HCT116 (cell line): ENCODE measurements at regions not wholly inside any gene's neighbourhood (a gene's known extent, or its start where the extent isn't known, plus 50 kb on each side); places are given as distances from the start of the nearest gene placed in this dataset.

ENCODE experiments used
- ATAC-seq: fragments of 200-7000 bp; cut with Tn5 transposase; 2 replicates; pipeline ENCODE4 v1.9.1; 2020; ENCODE audit warnings: mild to moderate bottlenecking, moderate library complexity
- BruUV-seq: library from RNA; stranded (reverse); fragments of 400-500 nt; replicated peaks from 2 replicates; lab custom pipeline; 2021; lab: Mats Ljungman, UMichigan
- CTCF ChIA-PET: fragments of 300-600 bp; sonication (Branson Sonifier 250); formaldehyde crosslinking; loops from one replicate; lab custom pipeline; 2021; ENCODE audit warnings: antibody characterized with exemption; lab: Charles Lee
- POLR2A ChIA-PET: fragments of 300-600, 350-600 bp; sonication (Branson Sonifier 250); formaldehyde crosslinking; loops from one replicate; lab custom pipeline; 2021; ENCODE audit warnings: antibody characterized with exemption; lab: Charles Lee
- RAD21 ChIA-PET, 2 experiments: fragments of 300-600 bp; sonication (Branson Sonifier 250); formaldehyde crosslinking; loops; one replicate each; lab custom pipeline; 2023; ENCODE audit warnings: low total read pairs in 2 of 2; ENCODE audit not compliant: uncharacterized antibody in 2 of 2, unreplicated experiment in 2 of 2, low non-redundant PET in 1 of 2; lab: Charles Lee
- DNase-seq: peaks from one replicate; pipeline ENCODE4 v3.0.0-alpha.2; 2010; ENCODE audit warnings: low read depth, low spot score
- H2AFZ ChIP-seq: fragments of 200-600 bp; shearing (Covaris generic), sonication (generic); 2 replicates; pipeline ENCODE4 v1.6.1; 2017; ENCODE audit warnings: low read depth, mixed run types, mixed read lengths, antibody characterized with exemption, low read length; ENCODE audit not compliant: poor library complexity, severe bottlenecking
- H3K27ac ChIP-seq: 2 replicates; pipeline ENCODE4 v1.5.1; 2012; ENCODE audit warnings: low read depth, low read length
- H3K27me3 ChIP-seq: fragments of 200-600 bp; sonication (generic); 2 replicates; pipeline ENCODE4 v1.6.1; 2016; ENCODE audit warnings: mixed run types, low read length, mixed read lengths; ENCODE audit not compliant: insufficient read depth
- H3K36me3 ChIP-seq, 2 experiments: fragments of 200-500 bp in 1 of 2; fragments of 200-600 bp in 1 of 2; sonication (Bioruptor generic) in 1 of 2; sonication (generic) in 1 of 2; 2 replicates each; pipeline versions ENCODE4 v1.5.1 to v1.6.1; 2014 to 2016; ENCODE audit warnings: low read length in 2 of 2, inconsistent platforms in 1 of 2, mixed read lengths in 1 of 2, mixed run types in 1 of 2; ENCODE audit not compliant: insufficient read depth in 2 of 2, control insufficient read depth in 1 of 2
- H3K4me1 ChIP-seq, 2 experiments: fragments of 200-600 bp in 1 of 2; sonication (generic) in 1 of 2; 2 replicates each; pipeline versions ENCODE4 v1.5.1 to v1.6.1; 2012 to 2017; ENCODE audit warnings: low read length in 2 of 2, inconsistent platforms in 1 of 2, mild to moderate bottlenecking in 1 of 2, mixed read lengths in 1 of 2, mixed run types in 1 of 2, moderate library complexity in 1 of 2; ENCODE audit not compliant: insufficient read depth in 2 of 2, control insufficient read depth in 1 of 2
- H3K4me2 ChIP-seq: fragments of 200-600 bp; sonication (generic); 2 replicates; pipeline ENCODE4 v1.6.1; 2017; ENCODE audit warnings: mixed run types, low read length, mixed read lengths
- H3K4me3 ChIP-seq, 2 experiments: fragments of 200-600 bp in 1 of 2; sonication (generic) in 1 of 2; replicated peaks in 1 of 2; 2 replicates each; pipeline ENCODE4 v1.5.1; 2011 to 2016; ENCODE audit warnings: low read length in 2 of 2, control low read depth in 1 of 2, low read depth in 1 of 2, mild to moderate bottlenecking in 1 of 2, mixed read lengths in 1 of 2, mixed run types in 1 of 2
- H3K79me2 ChIP-seq: fragments of 200-600 bp; sonication (generic); 2 replicates; pipeline ENCODE4 v1.6.1; 2017; ENCODE audit warnings: mild to moderate bottlenecking, mixed run types, low read length, moderate library complexity, mixed read lengths; ENCODE audit not compliant: insufficient read depth
- H3K9ac ChIP-seq: fragments of 200-600 bp; sonication (generic); 2 replicates; pipeline ENCODE4 v1.6.1; 2016; ENCODE audit warnings: low read length, mixed read lengths
- H3K9me2 ChIP-seq: fragments of 200-600 bp; sonication (generic), shearing (Covaris generic); 2 replicates; pipeline ENCODE4 v1.6.1; 2017; ENCODE audit warnings: mixed run types, mild to moderate bottlenecking, moderate library complexity; ENCODE audit not compliant: insufficient read depth
- H3K9me3 ChIP-seq, 2 experiments: fragments of 200-500 bp in 1 of 2; fragments of 200-600 bp in 1 of 2; sonication (Bioruptor generic) in 1 of 2; sonication (generic) in 1 of 2; 2 replicates each; pipeline ENCODE4 v1.6.1; 2014 to 2017; ENCODE audit warnings: low read length in 2 of 2, mixed read lengths in 2 of 2, inconsistent platforms in 1 of 2, low read depth in 1 of 2, mild to moderate bottlenecking in 1 of 2, mixed run types in 1 of 2, moderate library complexity in 1 of 2; ENCODE audit not compliant: control insufficient read depth in 1 of 2, insufficient read depth in 1 of 2
- H4K20me1 ChIP-seq: fragments of 200-600 bp; sonication (generic), shearing (Covaris generic); 2 replicates; pipeline ENCODE4 v1.6.1; 2017; ENCODE audit warnings: mixed run types, mild to moderate bottlenecking, moderate library complexity; ENCODE audit not compliant: insufficient read depth
- CBX3 ChIP-seq: IDR thresholded peaks from 2 replicates; pipeline ENCODE4 v1.6.1; 2012; ENCODE audit warnings: low read depth
- EGR1 ChIP-seq: IDR thresholded peaks from 2 replicates; pipeline ENCODE4 v1.6.1; 2012; ENCODE audit warnings: low read depth
- ELF1 ChIP-seq: IDR thresholded peaks from 2 replicates; pipeline ENCODE4 v1.6.1; 2012; ENCODE audit warnings: low read depth, borderline replicate concordance
- EZH2 ChIP-seq: fragments of 200-600 bp; sonication (generic); IDR thresholded peaks from 2 replicates; pipeline ENCODE4 v1.6.1; 2017; ENCODE audit warnings: antibody characterized with exemption, mixed run types
- EZH2phosphoT487 ChIP-seq: fragments of 200-600 bp; IDR thresholded peaks from 2 replicates; pipeline ENCODE4 v1.6.1; 2018; ENCODE audit warnings: antibody characterized with exemption, borderline replicate concordance
- MAX ChIP-seq: IDR thresholded peaks from 2 replicates; pipeline ENCODE4 v1.6.1; 2012
- POLR2A ChIP-seq: IDR thresholded peaks from 2 replicates; pipeline ENCODE4 v1.7.0; 2011; ENCODE audit warnings: borderline replicate concordance; ENCODE audit not compliant: insufficient read depth, insufficient read length; ENCODE audit errors: extremely low read depth
- POLR2AphosphoS5 ChIP-seq: IDR thresholded peaks from 2 replicates; pipeline ENCODE4 v1.6.1; 2011; ENCODE audit warnings: mild to moderate bottlenecking, low read depth, low read length, moderate library complexity
- REST ChIP-seq: IDR thresholded peaks from 2 replicates; pipeline ENCODE4 v1.6.1; 2012; ENCODE audit warnings: low read depth
- SIN3A ChIP-seq: IDR thresholded peaks from 2 replicates; pipeline ENCODE4 v1.6.1; 2012; ENCODE audit warnings: low read depth
- SP1 ChIP-seq: IDR thresholded peaks from 2 replicates; pipeline ENCODE4 v1.6.1; 2012; ENCODE audit warnings: low read depth
- ZBTB33 ChIP-seq: IDR thresholded peaks from 2 replicates; pipeline ENCODE4 v1.6.1; 2011; ENCODE audit warnings: mild to moderate bottlenecking, low read length, moderate library complexity; ENCODE audit not compliant: insufficient replicate concordance; ENCODE audit errors: extremely low read depth
- ZFX ChIP-seq: fragments of 450-650 bp; IDR thresholded peaks from 2 replicates; pipeline ENCODE4 v1.6.1; 2017
- ZNF274 ChIP-seq: fragments of 200-500 bp; sonication (Bioruptor generic); IDR thresholded peaks from 2 replicates; pipeline ENCODE4 v1.6.1; 2014; ENCODE audit warnings: mild to moderate bottlenecking, low read depth, low read length, inconsistent platforms
- intact Hi-C: fragments of 100-400 bp; cut with micrococcal nuclease; formaldehyde crosslinking; loops from 2 replicates; pipeline ENCODE4 v1.10.0; 2022

- Histone ChIP-seq H2AFZ (no peak overlapping the region), H3K79me2 (no peaks in the 10 kb centered on the region), H4K20me1 (no peaks in the 10 kb centered on the region), H3K4me3 (no peak overlapping the region), H3K9me2 (no peaks in the 10 kb centered on the region), H3K9me3 (peaks cover 4 to 14% of the 10 kb centered on the region in 2 experiments; a peak in 2 of 4 replicates), H3K27ac (no peak overlapping the region), H3K4me2 (no peak overlapping the region), H3K4me1 (no peaks in the 10 kb centered on the region), H3K27me3 (no peaks in the 10 kb centered on the region), H3K9ac (no peak overlapping the region), H3K36me3 (no peaks in the 10 kb centered on the region)
- no peak for DNase-seq
- intact Hi-C loops = no loop called here
- TF ChIP-seq EZH2phosphoT487 = no peak
- no peak for TF ChIP-seq SIN3A
- no peak for TF ChIP-seq ZFX
- TF ChIP-seq ZNF274 = no peak
- no peak for TF ChIP-seq EGR1
- TF ChIP-seq CBX3 = no peak
- no peak for TF ChIP-seq SP1
- no peak for TF ChIP-seq ZBTB33
- TF ChIP-seq POLR2AphosphoS5 = no peak
- no peak for TF ChIP-seq EZH2
- BruUV-seq = no TSS peak
- ChIA-PET CTCF (no interaction called here), POLR2A (no interaction called here), RAD21 (no interaction called here)
- ATAC-seq = no peak
These were observed 480.0 kb downstream of the LRRIQ3 start for GRCh38 chr1:73717976-73718375.

- no TSS peak for BruUV-seq
- Histone ChIP-seq H2AFZ (no peak overlapping the region), H3K27me3 (no peaks in the 10 kb centered on the region), H3K9me2 (no peaks in the 10 kb centered on the region), H3K4me1 (no peaks in the 10 kb centered on the region), H3K79me2 (no peaks in the 10 kb centered on the region), H3K4me3 (no peak overlapping the region), H4K20me1 (no peaks in the 10 kb centered on the region), H3K9me3 (peaks cover 9 to 17% of the 10 kb centered on the region in 2 experiments; a peak in 2 of 4 replicates), H3K27ac (no peak overlapping the region), H3K9ac (no peak overlapping the region), H3K36me3 (no peaks in the 10 kb centered on the region), H3K4me2 (no peak overlapping the region)
- RAD21 ChIA-PET = no interaction called here
- ATAC-seq = no peak
- intact Hi-C loops = no loop called here
- POLR2A ChIA-PET = no interaction called here
- TF ChIP-seq SP1 (no peak), ELF1 (no peak), REST (no peak), POLR2A (no peak), EGR1 (no peak), MAX (no peak), EZH2phosphoT487 (no peak), POLR2AphosphoS5 (no peak)
- CTCF ChIA-PET = no interaction called here
- no peak for DNase-seq
These were observed 486.9 kb downstream of the LRRIQ3 start for GRCh38 chr1:73711089-73711488.
